Stomach (tissue), 4 donors: ENCODE measurements at regions not wholly inside any gene's neighbourhood (a gene's known extent, or its start where the extent isn't known, plus 50 kb on each side); places are given as distances from the start of the nearest gene placed in this dataset.

Experiments
- POLR2A ChIP-seq, 4 donors: fragments of 450-650 bp; IDR thresholded peaks; one replicate each; pipeline ENCODE4 v1.6.1; 2016; ENCODE audit warnings: antibody characterized with exemption in 4 of 4, control low read depth in 2 of 4, mild to moderate bottlenecking in 1 of 4, moderate library complexity in 1 of 4
- TF ChIP-seq, protein P1 (sequence below), 7 experiments: fragments of 450-650 bp in 4 of 7; fragments of 200-600 bp in 3 of 7; sonication (generic) in 3 of 7; IDR thresholded peaks; one replicate each; pipeline ENCODE4 v1.5.1; 2016 to 2019; ENCODE audit warnings: antibody characterized with exemption in 7 of 7, control low read depth in 2 of 7, mild to moderate bottlenecking in 1 of 7

DNA sequence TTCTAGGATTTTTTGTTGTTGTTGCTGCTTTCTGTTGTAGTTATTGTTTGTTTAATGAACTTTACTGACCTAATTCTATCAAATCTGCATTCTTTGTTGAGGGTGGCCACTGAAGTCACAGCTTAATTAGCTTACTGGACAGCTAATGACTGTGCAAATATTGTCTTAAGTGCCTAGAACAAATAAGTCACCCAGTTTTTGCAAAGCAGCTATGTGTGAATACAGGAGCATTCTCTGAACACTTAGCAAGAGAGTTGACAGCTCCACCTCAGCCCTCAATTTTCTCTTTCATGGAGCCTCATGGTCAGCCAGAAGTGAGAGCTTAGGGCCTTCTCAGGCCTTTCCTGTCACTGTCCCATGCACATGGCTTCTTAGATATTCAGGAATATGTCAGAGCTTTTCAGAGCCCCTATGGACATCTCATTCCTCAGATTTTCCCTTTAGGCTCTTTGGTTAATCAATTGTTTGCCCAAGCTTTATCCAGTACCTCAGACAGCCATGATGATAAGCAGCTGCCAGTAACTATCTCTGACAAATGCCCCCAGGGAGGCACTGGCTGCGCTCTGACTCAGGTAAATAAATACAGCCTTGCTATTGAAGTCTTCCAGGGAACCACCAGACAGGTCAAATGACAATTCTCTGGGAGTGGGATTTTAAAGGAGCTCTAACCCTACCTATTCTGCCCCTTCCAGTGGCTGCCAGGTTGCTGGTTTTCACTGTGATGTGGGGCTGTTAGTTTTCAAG, 241.4 kb upstream of the IL12B start:
- TF ChIP-seq, protein P1, sequence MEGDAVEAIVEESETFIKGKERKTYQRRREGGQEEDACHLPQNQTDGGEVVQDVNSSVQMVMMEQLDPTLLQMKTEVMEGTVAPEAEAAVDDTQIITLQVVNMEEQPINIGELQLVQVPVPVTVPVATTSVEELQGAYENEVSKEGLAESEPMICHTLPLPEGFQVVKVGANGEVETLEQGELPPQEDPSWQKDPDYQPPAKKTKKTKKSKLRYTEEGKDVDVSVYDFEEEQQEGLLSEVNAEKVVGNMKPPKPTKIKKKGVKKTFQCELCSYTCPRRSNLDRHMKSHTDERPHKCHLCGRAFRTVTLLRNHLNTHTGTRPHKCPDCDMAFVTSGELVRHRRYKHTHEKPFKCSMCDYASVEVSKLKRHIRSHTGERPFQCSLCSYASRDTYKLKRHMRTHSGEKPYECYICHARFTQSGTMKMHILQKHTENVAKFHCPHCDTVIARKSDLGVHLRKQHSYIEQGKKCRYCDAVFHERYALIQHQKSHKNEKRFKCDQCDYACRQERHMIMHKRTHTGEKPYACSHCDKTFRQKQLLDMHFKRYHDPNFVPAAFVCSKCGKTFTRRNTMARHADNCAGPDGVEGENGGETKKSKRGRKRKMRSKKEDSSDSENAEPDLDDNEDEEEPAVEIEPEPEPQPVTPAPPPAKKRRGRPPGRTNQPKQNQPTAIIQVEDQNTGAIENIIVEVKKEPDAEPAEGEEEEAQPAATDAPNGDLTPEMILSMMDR (IDR thresholded peaks at IDR 0.05) = no peak
- no peak for TF ChIP-seq POLR2A (IDR thresholded peaks at IDR 0.05)
